ENCODE measurements at regions not wholly inside any gene's neighbourhood (a gene's known extent, or its start where the extent isn't known, plus 50 kb on each side); places are given as distances from the start of the nearest gene placed in this dataset.

DNA sequence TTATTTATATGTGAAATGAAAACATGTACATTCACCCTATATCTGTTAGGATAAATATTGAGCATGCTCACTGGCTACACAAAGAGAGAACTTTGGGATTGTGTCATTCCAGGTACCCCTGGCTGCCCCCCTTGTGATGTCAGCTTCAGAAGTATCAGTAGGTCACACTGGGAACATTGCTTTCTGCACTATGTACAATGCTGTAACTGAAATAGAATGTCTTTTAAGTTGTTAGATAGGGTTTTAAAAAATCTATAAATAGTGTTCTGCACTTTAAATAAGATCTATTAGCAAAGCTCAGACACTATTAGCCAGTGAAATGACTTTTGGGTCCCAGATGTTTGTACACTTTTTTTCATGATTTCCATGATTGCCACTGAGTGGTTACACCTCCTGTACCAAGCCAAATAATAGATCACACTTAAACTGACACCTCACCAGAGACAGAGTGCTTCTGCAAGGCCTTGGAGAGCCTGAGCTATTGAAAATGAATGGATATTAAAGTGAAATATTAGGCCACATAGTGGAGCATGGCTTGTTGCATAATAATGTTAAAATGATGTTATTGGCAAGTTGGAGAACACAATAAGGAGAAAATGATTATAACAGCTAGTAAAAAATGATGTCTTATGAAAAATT, 297.0 kb upstream of the NXPH2 start:
- Histone ChIP-seq H2AK5ac (ENCODE audit: insufficient read length, low read length) (no peak overlapping the region), H3K4me1 (ENCODE audit: insufficient read depth, low read length) (no peaks in the 10 kb centered on the region; the same call in 1 of the 2 replicates), H2BK12ac (ENCODE audit: insufficient read length, low read depth, low read length) (no peak overlapping the region), H3K27ac (ENCODE audit: insufficient read length, low read depth, low read length) (no peak overlapping the region), H3K4me2 (ENCODE audit: insufficient read depth, insufficient read length, low read length) (no peak overlapping the region), H3K9me3 (ENCODE audit: control insufficient read depth, low read depth, low read length) (no peaks in the 10 kb centered on the region), H2AFZ (ENCODE audit: low read length) (no peak overlapping the region), H3K23me2 (ENCODE audit: insufficient read length, low read depth, low read length, poor library complexity, severe bottlenecking) (no peaks in the 10 kb centered on the region), H3T11ph (ENCODE audit: low read length) (no peak overlapping the region), H3K79me1 (ENCODE audit: insufficient read depth, low read depth, low read length, poor library complexity, severe bottlenecking) (no peaks in the 10 kb centered on the region), H3K27me3 (ENCODE audit: insufficient read depth, low read length) (no peaks in the 10 kb centered on the region), H4K8ac (replicated peaks; ENCODE audit: insufficient read length, low read depth, low read length) (no peak overlapping the region), H4K5ac (ENCODE audit: insufficient read length, low read depth, low read length) (no peak overlapping the region), H2BK15ac (ENCODE audit: low read depth, low read length) (no peak overlapping the region), H3K14ac (ENCODE audit: insufficient read depth, low read length) (no peak overlapping the region), H3K9ac (ENCODE audit: extremely low read depth, insufficient read length, low read length) (no peak overlapping the region), H3K79me2 (ENCODE audit: insufficient read depth, low read length) (no peaks in the 10 kb centered on the region), H2BK20ac (ENCODE audit: low read depth, low read length, poor library complexity, severe bottlenecking) (no peak overlapping the region), H3K4ac (ENCODE audit: low read depth, low read length) (no peak overlapping the region), H4K20me1 (ENCODE audit: control insufficient read depth, insufficient read depth, insufficient read length) (no peaks in the 10 kb centered on the region), H3K18ac (ENCODE audit: insufficient read length, low read depth, low read length) (no peak overlapping the region), H3K23ac (ENCODE audit: insufficient read length, low read depth, low read length) (no peak overlapping the region), H2BK5ac (ENCODE audit: insufficient read length, low read length) (no peak overlapping the region), H4K91ac (ENCODE audit: insufficient read length, low read depth, low read length) (no peak overlapping the region), H3K56ac (ENCODE audit: insufficient read length, low read depth, low read length) (no peak overlapping the region), H2BK120ac (ENCODE audit: low read depth, low read length, poor library complexity, severe bottlenecking) (no peak overlapping the region)
- no peaks in the 10 kb centered on the region for H3K36me3 Mint-ChIP-seq (ENCODE audit: insufficient read depth in 1 of 3, low read depth in 3 of 3)
- H3K9me3 Mint-ChIP-seq, result no peaks in the 10 kb centered on the region
- no peak overlapping the region for H3K4me3 Mint-ChIP-seq
- H3K27ac Mint-ChIP-seq, result no peak overlapping the region
- H3K27me3 Mint-ChIP-seq (ENCODE audit: low read depth), result no peaks in the 10 kb centered on the region
- peaks cover 8% of the 10 kb centered on the region in 2 experiments for H3K4me1 Mint-ChIP-seq
- DNase-seq, result no peak
- TF ChIP-seq, protein P1, sequence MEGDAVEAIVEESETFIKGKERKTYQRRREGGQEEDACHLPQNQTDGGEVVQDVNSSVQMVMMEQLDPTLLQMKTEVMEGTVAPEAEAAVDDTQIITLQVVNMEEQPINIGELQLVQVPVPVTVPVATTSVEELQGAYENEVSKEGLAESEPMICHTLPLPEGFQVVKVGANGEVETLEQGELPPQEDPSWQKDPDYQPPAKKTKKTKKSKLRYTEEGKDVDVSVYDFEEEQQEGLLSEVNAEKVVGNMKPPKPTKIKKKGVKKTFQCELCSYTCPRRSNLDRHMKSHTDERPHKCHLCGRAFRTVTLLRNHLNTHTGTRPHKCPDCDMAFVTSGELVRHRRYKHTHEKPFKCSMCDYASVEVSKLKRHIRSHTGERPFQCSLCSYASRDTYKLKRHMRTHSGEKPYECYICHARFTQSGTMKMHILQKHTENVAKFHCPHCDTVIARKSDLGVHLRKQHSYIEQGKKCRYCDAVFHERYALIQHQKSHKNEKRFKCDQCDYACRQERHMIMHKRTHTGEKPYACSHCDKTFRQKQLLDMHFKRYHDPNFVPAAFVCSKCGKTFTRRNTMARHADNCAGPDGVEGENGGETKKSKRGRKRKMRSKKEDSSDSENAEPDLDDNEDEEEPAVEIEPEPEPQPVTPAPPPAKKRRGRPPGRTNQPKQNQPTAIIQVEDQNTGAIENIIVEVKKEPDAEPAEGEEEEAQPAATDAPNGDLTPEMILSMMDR (conservative IDR thresholded peaks at IDR 0.05), result no peak
